Upper lobe of right lung (tissue), 1 donor: ENCODE measurements at regions not wholly inside any gene's neighbourhood (a gene's known extent, or its start where the extent isn't known, plus 50 kb on each side); places are given as distances from the start of the nearest gene placed in this dataset.

ENCODE experiments used
- ATAC-seq: fragments of 200-7000 bp; cut with Tn5 transposase; one replicate; pipeline ENCODE4 v1.9.1; 2020; ENCODE audit warnings: mild to moderate bottlenecking, moderate library complexity
- DNase-seq: peaks from one replicate; pipeline ENCODE4 v3.0.0-alpha.2; 2020
- H3K27ac ChIP-seq: fragments of 200-600 bp; one replicate; pipeline ENCODE4 v1.8.0; 2022
- H3K27me3 ChIP-seq: fragments of 200-600 bp; one replicate; pipeline ENCODE4 v1.8.0; 2022; ENCODE audit warnings: mild to moderate bottlenecking
- H3K36me3 ChIP-seq: fragments of 200-600 bp; one replicate; pipeline ENCODE4 v1.8.0; 2022
- H3K4me1 ChIP-seq: fragments of 200-600 bp; one replicate; pipeline ENCODE4 v1.8.0; 2022
- H3K4me3 ChIP-seq: fragments of 200-600 bp; one replicate; pipeline ENCODE4 v1.8.0; 2022; ENCODE audit warnings: mild to moderate bottlenecking
- H3K9me3 ChIP-seq: fragments of 200-600 bp; one replicate; pipeline ENCODE4 v1.8.0; 2022
- CTCF ChIP-seq: fragments of 200-600 bp; IDR thresholded peaks from one replicate; pipeline ENCODE4 v1.8.0; 2022; ENCODE audit warnings: antibody characterized with exemption
- intact Hi-C: fragments of 100-400 bp; cut with DNase I; formaldehyde crosslinking; loops from one replicate; pipeline ENCODE4 v1.11.0; 2022
- donor health status: DM: no; HTN: yes; CAD: no; lungs with severe emphysema.

- no peak overlapping the region for H3K4me3 ChIP-seq
- no peak overlapping the region for H3K27ac ChIP-seq
- TF ChIP-seq CTCF: no peak
- intact Hi-C loops: no loop called here
- H3K27me3 ChIP-seq: no peaks in the 10 kb centered on the region
- DNase-seq (no peak), ATAC-seq (no peak)
- no peaks in the 10 kb centered on the region for H3K9me3 ChIP-seq
- H3K36me3 ChIP-seq: no peaks in the 10 kb centered on the region
- no peaks in the 10 kb centered on the region for H3K4me1 ChIP-seq
Measured at GRCh38 chr11:15453211-15453765, 338.6 kb downstream of the INSC start.

GRCh38 chr11:15468466-15468865 is 353.7 kb downstream of the INSC start:
- no peak for DNase-seq
- ATAC-seq: no peak
- Histone ChIP-seq H3K4me3 (no peak overlapping the region), H3K4me1 (no peaks in the 10 kb centered on the region), H3K36me3 (no peaks in the 10 kb centered on the region), H3K27ac (no peak overlapping the region), H3K9me3 (no peaks in the 10 kb centered on the region), H3K27me3 (no peaks in the 10 kb centered on the region)
- TF ChIP-seq CTCF: no peak
- intact Hi-C loops: no loop called here

- Histone ChIP-seq H3K27me3 (no peaks in the 10 kb centered on the region), H3K4me1 (no peaks in the 10 kb centered on the region), H3K36me3 (no peaks in the 10 kb centered on the region), H3K9me3 (no peaks in the 10 kb centered on the region), H3K27ac (no peak overlapping the region), H3K4me3 (no peak overlapping the region)
- no peak for TF ChIP-seq CTCF
- ATAC-seq (peak; percentile 40), DNase-seq (no peak)
- intact Hi-C loops: no loop called here
Measured at GRCh38 chr11:15471048-15471894, 356.5 kb downstream of the INSC start.

- no peak for ATAC-seq
- Histone ChIP-seq H3K27me3 (no peaks in the 10 kb centered on the region), H3K4me3 (no peak overlapping the region), H3K9me3 (no peaks in the 10 kb centered on the region), H3K4me1 (no peaks in the 10 kb centered on the region), H3K36me3 (no peaks in the 10 kb centered on the region), H3K27ac (no peak overlapping the region)
- intact Hi-C loops: no loop called here
- DNase-seq: no peak
- no peak for TF ChIP-seq CTCF
Measured at GRCh38 chr11:15471895-15472799, 357.4 kb downstream of the INSC start.

GRCh38 chr11:15473954-15474837 is 359.5 kb downstream of the INSC start:
- Histone ChIP-seq H3K27me3 (no peaks in the 10 kb centered on the region), H3K27ac (no peak overlapping the region), H3K4me3 (no peak overlapping the region), H3K4me1 (no peaks in the 10 kb centered on the region), H3K9me3 (no peaks in the 10 kb centered on the region), H3K36me3 (no peaks in the 10 kb centered on the region)
- intact Hi-C loops: no loop called here
- TF ChIP-seq CTCF: no peak
- no peak for ATAC-seq
- no peak for DNase-seq
